ENCODE measurements at regions not wholly inside any gene's neighbourhood (a gene's known extent, or its start where the extent isn't known, plus 50 kb on each side); places are given as distances from the start of the nearest gene placed in this dataset.

GRCh38 chr6:43847741-43848630 is 78.0 kb downstream of the VEGFA start:
- H3K27ac Mint-ChIP-seq: no peak overlapping the region
- intact Hi-C loops (cut with micrococcal nuclease): no loop called here
- no peaks in the 10 kb centered on the region for H3K4me1 Mint-ChIP-seq
- peaks cover 19% of the 10 kb centered on the region for H3K27me3 Mint-ChIP-seq
- no peak overlapping the region for H3K4me3 Mint-ChIP-seq
- H3K36me3 Mint-ChIP-seq (ENCODE audit: low read depth): no peaks in the 10 kb centered on the region
- no peak for DNase-seq
- H3K9me3 Mint-ChIP-seq: no peaks in the 10 kb centered on the region

- Mint-ChIP-seq H3K36me3 (ENCODE audit: low read depth) (no peaks in the 10 kb centered on the region), H3K27ac (no peak overlapping the region), H3K9me3 (no peaks in the 10 kb centered on the region), H3K27me3 (peaks cover 21% of the 10 kb centered on the region), H3K4me3 (no peak overlapping the region), H3K4me1 (no peaks in the 10 kb centered on the region)
- intact Hi-C loops (cut with micrococcal nuclease): no loop called here
- no peak for DNase-seq
These were observed 76.5 kb downstream of the VEGFA start for GRCh38 chr6:43846556-43846955.

GRCh38 chr6:43845646-43846045 is 75.6 kb downstream of the VEGFA start:
- no peak overlapping the region for H3K27ac Mint-ChIP-seq
- H3K4me3 Mint-ChIP-seq: no peak overlapping the region
- no peak for DNase-seq
- no peaks in the 10 kb centered on the region for H3K36me3 Mint-ChIP-seq (ENCODE audit: low read depth)
- H3K4me1 Mint-ChIP-seq: no peaks in the 10 kb centered on the region
- intact Hi-C loops (cut with micrococcal nuclease): no loop called here
- no peaks in the 10 kb centered on the region for H3K9me3 Mint-ChIP-seq
- peaks cover 21% of the 10 kb centered on the region for H3K27me3 Mint-ChIP-seq

- DNase-seq: no peak
- Mint-ChIP-seq H3K27ac (no peak overlapping the region), H3K27me3 (peaks cover 21% of the 10 kb centered on the region), H3K4me1 (no peaks in the 10 kb centered on the region), H3K36me3 (ENCODE audit: low read depth) (no peaks in the 10 kb centered on the region), H3K9me3 (no peaks in the 10 kb centered on the region), H3K4me3 (no peak overlapping the region)
- intact Hi-C loops (cut with micrococcal nuclease): no loop called here
These were observed 73.7 kb downstream of the VEGFA start for GRCh38 chr6:43843669-43844171.

GRCh38 chr6:43843097-43843645 is 73.2 kb downstream of the VEGFA start:
- Mint-ChIP-seq H3K27ac (no peak overlapping the region), H3K9me3 (no peaks in the 10 kb centered on the region), H3K4me1 (no peaks in the 10 kb centered on the region), H3K4me3 (no peak overlapping the region), H3K36me3 (ENCODE audit: low read depth) (no peaks in the 10 kb centered on the region), H3K27me3 (peaks cover 21% of the 10 kb centered on the region)
- no peak for DNase-seq
- intact Hi-C loops (cut with micrococcal nuclease): no loop called here

- H3K9me3 Mint-ChIP-seq: no peaks in the 10 kb centered on the region
- no peak for DNase-seq
- no peak overlapping the region for H3K27ac Mint-ChIP-seq
- H3K4me3 Mint-ChIP-seq: no peak overlapping the region
- H3K36me3 Mint-ChIP-seq (ENCODE audit: low read depth): no peaks in the 10 kb centered on the region
- peaks cover 18% of the 10 kb centered on the region for H3K27me3 Mint-ChIP-seq
- intact Hi-C loops (cut with micrococcal nuclease): no loop called here
- no peaks in the 10 kb centered on the region for H3K4me1 Mint-ChIP-seq
These were observed 72.3 kb downstream of the VEGFA start for GRCh38 chr6:43842231-43842794.

GRCh38 chr6:43840490-43841218 is 70.6 kb downstream of the VEGFA start:
- H3K27ac Mint-ChIP-seq: no peak overlapping the region
- H3K4me3 Mint-ChIP-seq: no peak overlapping the region
- H3K9me3 Mint-ChIP-seq: no peaks in the 10 kb centered on the region
- no peak for DNase-seq
- H3K27me3 Mint-ChIP-seq: peaks cover 17% of the 10 kb centered on the region
- no peaks in the 10 kb centered on the region for H3K4me1 Mint-ChIP-seq
- intact Hi-C loops (cut with micrococcal nuclease): no loop called here
- no peaks in the 10 kb centered on the region for H3K36me3 Mint-ChIP-seq (ENCODE audit: low read depth)

- Mint-ChIP-seq H3K36me3 (ENCODE audit: low read depth) (no peaks in the 10 kb centered on the region), H3K4me3 (no peak overlapping the region), H3K4me1 (no peaks in the 10 kb centered on the region), H3K9me3 (no peaks in the 10 kb centered on the region), H3K27ac (no peak overlapping the region), H3K27me3 (peaks cover 5% of the 10 kb centered on the region)
- intact Hi-C loops (cut with micrococcal nuclease): loop anchor here (2.0 kb wide), 1 partner anchor 66 kb away; no protein-coding TSS in a partner anchor
- DNase-seq: peak; percentile 64
These were observed 68.4 kb downstream of the VEGFA start for GRCh38 chr6:43838276-43839036.

- no peak overlapping the region for H3K27ac Mint-ChIP-seq
- H3K27me3 Mint-ChIP-seq: peaks cover 1% of the 10 kb centered on the region
- H3K4me1 Mint-ChIP-seq: no peaks in the 10 kb centered on the region
- H3K36me3 Mint-ChIP-seq (ENCODE audit: low read depth): no peaks in the 10 kb centered on the region
- no peaks in the 10 kb centered on the region for H3K9me3 Mint-ChIP-seq
- DNase-seq: no peak
- H3K4me3 Mint-ChIP-seq: no peak overlapping the region
- intact Hi-C loops (cut with micrococcal nuclease): no loop called here
These were observed 67.5 kb downstream of the VEGFA start for GRCh38 chr6:43837507-43837906.

GRCh38 chr6:43836507-43837240 is 66.7 kb downstream of the VEGFA start:
- no peak overlapping the region for H3K4me3 Mint-ChIP-seq
- no peak overlapping the region for H3K27ac Mint-ChIP-seq
- H3K27me3 Mint-ChIP-seq: peaks cover 4% of the 10 kb centered on the region
- DNase-seq: no peak
- intact Hi-C loops (cut with micrococcal nuclease): no loop called here
- H3K4me1 Mint-ChIP-seq: no peaks in the 10 kb centered on the region
- H3K36me3 Mint-ChIP-seq (ENCODE audit: low read depth): no peaks in the 10 kb centered on the region
- no peaks in the 10 kb centered on the region for H3K9me3 Mint-ChIP-seq
